GM12872 (cell line): ENCODE measurements at regions not wholly inside any gene's neighbourhood (a gene's known extent, or its start where the extent isn't known, plus 50 kb on each side); places are given as distances from the start of the nearest gene placed in this dataset.

ENCODE experiments used
- CTCF ChIP-seq: IDR thresholded peaks from 3 replicates; pipeline ENCODE4 v1.5.1; 2011; ENCODE audit warnings: low read depth, mild to moderate bottlenecking, low read length, moderate library complexity; ENCODE audit not compliant: insufficient read depth

- no peak for TF ChIP-seq CTCF
These were observed 132.8 kb upstream of the ECI2 start for GRCh38 chr6:4268171-4268570.

GRCh38 chr6:4265740-4266139 lies 130.4 kb upstream of the ECI2 start:
- no peak for TF ChIP-seq CTCF

DNA sequence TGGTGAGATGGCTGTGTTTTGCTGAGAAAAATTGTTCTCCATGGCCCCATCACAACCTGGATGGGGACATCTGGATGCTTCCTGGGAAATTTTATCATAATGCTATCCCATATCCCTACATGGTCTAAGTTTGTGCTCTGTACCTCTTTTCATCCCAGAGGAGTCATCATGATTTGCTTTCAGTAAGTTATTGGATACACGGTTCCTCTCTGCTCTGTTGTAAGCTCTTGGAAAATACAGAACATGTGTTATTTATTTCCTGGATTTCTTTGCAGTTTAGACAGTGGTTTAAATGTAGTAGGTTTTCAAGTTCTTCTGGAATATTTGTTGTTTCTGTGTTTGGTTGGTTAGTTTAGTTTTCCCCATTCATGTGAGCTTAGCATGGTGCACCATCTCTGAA lies 129.2 kb upstream of the ECI2 start:
- no peak for TF ChIP-seq CTCF

- no peak for TF ChIP-seq CTCF
These were observed 128.7 kb upstream of the ECI2 start for GRCh38 chr6:4264081-4264480.

DNA sequence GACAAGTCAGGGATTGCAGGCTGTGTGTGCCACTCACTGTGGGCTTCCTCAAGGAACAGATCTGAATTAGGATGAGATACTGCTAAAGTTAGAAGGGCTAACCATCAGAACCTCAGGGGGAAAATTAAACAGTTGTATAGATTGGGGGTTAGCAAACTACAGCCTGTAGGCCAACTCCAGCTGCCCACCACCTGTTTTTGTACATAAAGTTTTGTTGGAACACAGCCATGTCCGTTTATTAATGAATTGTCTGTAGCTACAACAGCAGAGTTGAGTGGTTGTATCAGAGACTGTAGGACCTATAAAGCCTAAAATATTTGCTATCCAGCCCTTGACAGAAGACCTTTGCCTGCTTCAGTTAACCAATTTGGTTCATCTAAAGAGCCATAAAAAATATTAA lies 127.2 kb upstream of the ECI2 start:
- TF ChIP-seq CTCF: no peak

GRCh38 chr6:4259391-4259790 lies 124.0 kb upstream of the ECI2 start:
- TF ChIP-seq CTCF: no peak

DNA sequence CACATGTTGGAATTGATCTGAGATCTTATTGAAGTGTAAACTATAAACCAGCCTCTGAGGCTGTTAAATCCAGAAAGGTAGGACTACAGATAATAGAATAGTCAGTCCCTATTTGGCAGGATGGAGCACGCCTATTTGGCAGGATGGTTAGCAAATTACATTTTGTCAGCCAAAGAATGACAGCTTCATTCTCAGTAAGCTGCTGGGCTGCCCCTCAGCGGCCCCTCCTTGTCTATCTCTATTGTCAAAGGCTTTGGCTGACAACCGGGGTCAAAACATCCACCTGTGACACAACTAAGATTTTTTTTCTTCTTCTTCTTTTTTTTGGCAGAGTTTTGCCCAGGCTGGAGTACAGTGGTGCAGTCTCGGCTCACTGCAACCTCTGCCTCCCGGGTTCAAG lies 123.4 kb upstream of the ECI2 start:
- no peak for TF ChIP-seq CTCF

DNA sequence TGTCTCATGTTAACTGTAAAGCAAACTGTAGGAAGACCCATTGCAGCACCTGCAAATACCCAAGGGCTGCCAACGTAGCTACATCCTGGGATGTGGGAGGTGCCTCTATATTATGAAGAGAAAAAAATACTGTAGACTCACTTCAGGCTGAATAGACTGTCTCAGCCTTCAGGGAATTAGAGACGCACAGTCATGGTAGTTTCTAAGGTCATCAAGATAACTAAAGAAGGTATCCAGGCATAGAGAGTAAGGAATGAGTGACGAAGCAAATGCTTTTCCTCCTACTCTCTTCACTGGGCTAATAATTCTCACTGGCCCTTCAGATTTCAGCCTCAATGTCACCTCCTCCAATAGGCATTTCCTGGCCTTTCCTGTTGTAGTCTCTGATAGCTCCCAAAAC lies 121.6 kb upstream of the ECI2 start:
- no peak for TF ChIP-seq CTCF
